8988T (cell line): ENCODE measurements at regions not wholly inside any gene's neighbourhood (a gene's known extent, or its start where the extent isn't known, plus 50 kb on each side); places are given as distances from the start of the nearest gene placed in this dataset.

Source experiments
- DNase-seq: peaks from one replicate; pipeline ENCODE4 v3.0.0; 2011

DNA sequence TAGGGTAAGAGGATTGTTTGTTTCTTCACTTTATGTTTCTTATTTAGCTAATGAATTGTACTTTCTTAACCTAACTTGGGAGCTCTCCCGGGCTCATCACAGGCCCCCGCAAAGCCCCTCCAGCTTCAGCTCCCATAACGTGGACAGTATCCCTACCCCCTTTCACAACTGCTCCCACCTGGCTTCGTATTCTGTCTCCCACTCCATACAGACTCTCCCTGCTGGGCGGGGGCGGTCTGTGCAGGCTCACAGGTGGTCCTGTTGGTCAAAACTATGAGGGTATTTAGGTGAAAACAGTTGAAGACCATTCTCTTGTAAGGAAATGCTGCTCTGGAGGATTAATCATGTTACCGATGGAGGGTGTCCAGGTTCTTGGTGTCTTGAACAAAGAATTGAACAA, 805.3 kb downstream of the SEMA5A start:
- DNase-seq = no peak

DNA sequence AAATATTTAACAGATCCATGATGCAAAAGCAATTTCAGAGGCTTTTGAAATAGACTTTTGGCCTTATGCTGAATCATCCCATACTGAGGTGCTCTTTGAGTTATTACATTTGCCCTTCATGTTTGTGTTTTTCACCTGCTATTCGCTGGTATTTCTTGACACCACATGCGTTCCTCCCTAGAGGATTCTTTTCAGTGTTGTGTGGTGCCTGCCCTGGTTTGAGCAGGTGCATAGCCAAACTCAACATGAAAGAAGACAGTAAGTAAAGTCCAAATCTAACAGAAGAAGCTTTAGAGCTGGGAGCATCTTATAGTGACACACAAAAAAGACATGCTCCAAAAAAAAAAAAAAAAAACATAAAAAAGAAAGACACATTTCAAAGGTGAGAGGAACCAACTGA, 796.3 kb downstream of the SEMA5A start:
- no peak for DNase-seq

DNA sequence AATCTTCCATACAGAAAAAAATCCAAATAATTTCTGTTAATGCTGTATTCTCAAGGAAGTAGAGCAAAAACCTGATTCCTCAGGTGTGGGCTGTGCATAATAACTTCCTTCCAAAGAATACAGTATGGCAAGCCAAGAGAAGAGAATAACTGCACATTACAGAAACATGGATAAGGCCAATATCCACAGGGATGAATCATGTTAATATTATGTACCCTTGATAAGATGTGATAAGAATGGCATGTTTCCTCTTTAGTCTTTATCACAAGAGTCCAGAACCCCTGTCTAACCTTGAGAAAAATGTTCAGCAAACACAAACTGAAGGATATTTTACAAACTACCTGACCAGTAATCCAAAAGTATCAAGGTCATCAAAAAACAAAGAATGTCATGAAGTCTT, 795.8 kb downstream of the SEMA5A start:
- DNase-seq = no peak

DNA sequence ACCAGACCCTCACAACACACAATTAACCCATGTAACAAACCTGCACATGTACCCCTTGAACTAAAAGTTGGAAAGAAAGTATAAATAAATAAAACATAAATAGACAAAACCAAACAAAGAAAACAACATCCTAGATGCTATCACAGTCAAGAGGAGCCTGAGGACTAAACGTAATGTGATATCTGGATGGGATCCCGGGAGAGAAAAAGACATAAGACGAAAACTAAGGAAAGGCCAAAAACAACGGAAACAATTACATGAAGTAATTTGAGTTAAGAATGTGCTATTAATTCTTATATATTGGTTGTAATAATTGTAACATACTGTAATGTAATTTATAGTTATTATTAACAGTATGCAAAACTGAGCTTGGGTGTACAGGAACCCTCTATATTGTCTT, 793.9 kb downstream of the SEMA5A start:
- DNase-seq = no peak

DNA sequence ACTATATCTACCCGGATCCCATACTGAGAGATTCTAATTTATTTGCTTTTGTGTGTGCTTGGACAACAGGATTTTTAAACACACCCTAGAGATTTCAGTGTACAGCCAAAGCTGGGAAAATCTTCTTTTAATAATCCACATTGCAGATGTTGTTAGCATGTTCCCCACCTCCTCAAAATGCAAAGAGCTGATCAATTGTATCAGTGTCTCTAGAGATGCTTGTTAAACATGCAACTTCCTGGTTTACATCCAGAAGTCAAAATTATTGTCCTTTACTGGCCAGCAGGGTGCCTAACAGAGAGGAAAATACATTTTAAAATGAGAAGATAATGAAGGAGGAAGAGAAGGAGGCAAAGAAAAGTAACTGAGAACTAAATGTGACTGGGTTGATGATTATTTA, 793.3 kb downstream of the SEMA5A start:
- no peak for DNase-seq

DNA sequence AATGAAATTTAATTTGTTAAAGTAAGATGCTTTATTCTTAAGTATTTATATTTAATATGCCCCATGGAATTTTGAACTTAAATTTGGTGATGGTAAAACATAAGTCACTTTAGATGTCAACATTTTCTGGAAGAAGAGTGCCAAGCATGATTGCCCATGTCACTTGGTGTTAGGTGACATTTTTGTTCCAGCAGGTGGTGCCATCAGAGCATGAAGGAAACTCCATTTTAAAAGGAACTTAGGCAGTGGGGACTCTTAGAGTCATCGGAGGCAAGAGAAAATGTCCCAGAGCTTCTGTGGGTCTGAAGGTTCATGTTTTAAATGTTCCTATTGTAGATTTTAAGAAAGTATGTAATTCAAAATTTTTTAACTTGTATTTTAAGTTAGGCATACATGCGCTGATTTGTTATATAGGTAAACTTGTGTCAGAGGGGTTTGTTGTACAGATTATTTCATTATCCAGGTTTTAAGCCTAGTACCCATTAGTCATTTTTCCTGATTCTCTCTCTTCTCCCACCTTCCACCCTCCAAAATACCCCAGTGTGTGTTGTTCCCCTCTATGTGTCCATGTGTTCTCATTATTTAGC, 789.3 kb downstream of the SEMA5A start:
- DNase-seq = no peak

DNA sequence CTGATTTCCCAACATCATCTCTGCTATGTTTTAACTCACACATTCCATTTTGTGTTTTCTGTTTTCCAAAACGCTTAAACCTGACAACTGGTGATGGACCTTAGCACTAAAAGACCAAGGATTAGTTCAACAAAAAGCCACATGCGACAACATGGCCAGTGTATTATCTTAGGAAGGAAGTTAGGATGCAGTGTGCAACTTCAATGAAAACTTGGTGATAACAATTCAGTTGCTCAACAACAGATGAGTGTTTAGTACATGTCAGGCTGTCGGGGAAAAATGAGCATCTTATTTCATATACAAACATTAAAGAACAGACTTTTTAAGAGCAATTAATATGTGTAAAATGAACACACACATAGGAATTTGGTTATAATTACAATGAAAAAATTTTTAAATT, 780.0 kb downstream of the SEMA5A start:
- no peak for DNase-seq

DNA sequence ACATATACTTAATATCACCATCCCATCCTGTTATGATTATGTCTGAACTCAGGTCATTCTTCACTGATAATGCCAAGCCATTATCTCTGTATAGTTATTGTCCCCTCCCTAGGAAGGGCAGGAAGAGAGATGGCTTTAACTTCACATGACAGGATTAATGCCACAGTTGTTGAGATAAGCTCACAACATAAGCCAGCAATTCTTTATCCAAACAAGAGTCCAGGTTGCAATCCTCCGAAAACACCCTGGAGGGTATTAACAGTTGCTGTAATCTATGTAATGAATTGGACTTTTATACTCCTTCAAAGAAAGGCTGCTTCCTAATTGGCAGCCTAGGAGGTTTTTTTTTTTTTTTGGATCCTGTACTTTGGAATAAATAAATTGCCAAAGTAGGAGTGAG, 779.4 kb downstream of the SEMA5A start:
- DNase-seq = no peak

DNA sequence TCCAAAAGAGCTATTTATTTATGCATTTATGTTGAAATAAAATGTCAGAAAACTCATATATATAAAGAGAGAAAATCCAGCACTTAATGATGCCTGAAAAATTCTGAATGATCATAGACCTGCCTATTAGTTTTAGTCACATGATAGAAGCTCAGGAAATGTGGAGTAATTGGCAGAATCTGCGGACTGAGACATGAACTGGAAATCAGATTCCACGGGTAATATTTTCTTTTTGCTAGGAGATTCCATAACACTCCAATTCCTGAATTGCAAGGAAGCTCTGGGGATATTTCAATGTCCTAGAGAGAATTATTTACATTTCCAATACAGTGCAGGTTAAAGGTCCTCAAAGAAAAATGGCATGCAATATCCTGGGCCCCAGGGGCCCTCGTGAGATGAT, 778.8 kb downstream of the SEMA5A start:
- DNase-seq = no peak

DNA sequence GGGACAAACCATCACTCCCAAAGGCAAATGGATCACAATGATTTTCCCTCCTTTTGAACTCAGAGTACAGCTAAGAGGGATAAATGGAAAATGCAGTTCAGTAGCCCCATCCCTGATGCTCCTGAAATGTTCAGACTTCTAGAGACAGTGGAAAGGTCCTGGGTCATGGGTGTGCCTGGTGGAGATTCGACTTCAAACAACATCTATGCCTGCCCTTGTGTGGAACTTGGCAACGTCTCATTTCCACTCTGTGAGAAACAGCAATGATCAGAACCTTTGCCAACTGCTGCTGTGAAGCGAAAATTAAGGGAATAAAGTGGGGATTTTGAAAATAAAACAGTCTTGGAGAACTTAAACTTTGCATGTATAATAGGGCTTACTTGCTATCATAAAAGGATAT, 778.1 kb downstream of the SEMA5A start:
- no peak for DNase-seq

DNA sequence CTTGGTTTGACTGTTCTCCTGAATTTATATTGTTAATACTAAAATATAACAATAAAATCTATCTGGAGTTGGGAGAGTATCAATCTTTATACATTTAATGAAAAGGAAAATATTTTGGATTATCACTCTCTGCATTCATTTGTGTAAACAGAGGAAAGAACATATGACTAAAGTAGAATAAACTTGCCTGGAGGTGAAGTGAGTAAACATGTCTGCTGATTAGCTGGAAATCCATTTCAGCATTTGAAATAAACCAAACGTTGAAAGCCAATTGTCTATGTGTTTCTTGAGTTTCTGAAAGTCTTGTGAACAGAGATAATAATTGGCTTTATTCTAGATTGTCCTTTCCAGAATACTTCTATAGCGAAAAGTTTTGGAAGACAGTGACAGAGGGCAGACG, 776.2 kb downstream of the SEMA5A start:
- DNase-seq = no peak

DNA sequence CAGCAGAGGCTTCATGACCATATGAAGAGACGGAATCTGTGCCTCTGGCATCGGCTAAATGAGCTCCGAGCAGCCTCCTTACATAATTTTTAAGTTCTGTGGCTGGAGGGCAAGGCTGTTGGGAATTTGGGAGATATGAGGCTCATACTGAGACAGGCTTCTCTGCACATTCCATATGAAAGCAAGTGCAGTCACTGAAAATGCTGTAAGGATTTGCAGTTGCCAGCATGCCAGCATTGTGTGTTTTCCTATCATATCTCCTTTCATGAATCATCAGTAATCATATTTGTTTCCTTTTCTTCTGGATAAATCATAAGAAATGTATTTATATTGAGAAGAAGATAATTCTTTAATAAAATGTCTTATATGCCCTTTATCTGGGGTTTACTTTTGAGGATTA, 775.4 kb downstream of the SEMA5A start:
- DNase-seq = no peak

DNA sequence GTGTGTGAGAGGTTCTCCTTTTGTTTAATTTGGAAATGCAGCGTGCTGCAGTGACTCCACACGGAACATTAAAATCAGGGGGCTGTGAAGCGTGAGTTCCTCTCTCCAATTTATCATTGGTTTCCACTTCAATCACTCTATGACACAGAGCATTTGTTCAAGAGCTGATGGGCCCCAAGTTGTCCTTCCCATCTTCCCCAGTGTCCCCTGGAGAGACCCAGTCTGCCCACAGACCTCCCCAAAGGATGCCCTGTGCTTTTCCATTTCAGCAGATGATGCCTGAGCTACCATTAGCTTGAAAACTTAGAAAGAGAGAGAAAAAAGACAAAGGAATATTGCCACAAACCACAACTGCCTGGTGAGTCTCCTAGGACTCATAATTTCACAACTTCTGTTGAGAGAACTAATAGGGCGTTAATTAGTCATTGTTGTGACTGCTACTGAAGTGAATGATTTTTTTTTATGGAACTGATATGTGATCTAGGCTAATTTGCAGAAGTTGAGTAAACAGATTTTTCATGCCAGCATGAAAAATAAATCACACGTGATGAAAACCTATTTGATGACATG, 772.7 kb downstream of the SEMA5A start:
- no peak for DNase-seq

DNA sequence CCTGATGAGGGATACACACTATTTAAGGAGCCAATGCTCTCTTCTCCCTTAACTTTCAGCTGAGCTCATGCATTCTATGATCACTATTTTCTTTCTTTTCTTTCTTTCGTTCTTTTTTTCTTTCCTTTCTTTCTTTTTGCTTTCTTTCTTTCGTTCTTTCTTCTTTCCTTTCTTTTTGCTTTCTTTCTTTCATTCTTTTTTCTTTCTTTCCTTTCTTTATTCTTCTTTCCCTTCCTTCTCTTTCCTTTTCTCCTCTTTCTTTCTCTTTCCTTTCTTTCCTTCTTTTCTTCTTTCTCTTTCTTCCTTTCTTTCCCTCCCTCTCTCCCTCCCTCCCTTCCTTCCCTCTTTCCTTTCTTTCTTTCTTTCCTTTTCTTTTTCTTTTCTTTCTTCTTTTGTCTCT, 761.2 kb downstream of the SEMA5A start:
- no peak for DNase-seq

DNA sequence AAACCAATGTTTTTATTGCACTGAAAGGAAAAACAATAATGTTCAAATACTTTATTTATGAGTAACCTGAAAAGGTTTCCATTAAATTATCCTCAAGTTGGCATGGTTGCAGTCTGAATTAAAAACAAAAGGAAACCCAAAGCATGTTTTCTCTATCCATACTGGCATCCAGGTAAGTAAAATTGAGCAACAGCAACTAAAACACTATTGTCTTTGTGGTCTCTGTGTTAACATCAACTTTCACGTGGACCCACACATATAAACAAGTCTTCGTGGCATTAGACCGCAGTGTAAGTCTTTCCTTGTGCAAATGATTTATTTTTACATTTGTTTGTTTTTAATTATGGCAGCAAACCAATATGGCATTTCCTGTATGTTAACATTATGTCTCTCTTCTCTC, 757.6 kb downstream of the SEMA5A start:
- no peak for DNase-seq

DNA sequence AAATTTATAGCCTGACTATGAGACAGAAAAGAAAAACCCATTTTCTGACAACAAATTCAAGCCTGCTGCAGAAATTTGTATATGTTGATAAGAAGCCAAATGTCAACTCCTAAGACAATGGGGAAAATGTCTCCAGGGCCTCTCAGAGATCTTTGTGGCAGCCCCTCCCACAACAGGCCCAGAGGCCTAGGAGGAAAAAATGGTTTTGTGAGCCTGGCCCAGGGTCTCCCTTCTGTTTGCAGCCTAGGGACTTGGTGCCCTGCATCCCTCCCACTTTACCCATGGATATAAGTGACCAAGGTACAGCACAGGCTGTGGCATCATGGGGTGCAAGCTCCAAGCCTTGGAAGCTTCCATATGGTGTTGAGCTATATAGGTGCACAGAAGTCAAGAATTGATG, 740.2 kb downstream of the SEMA5A start:
- DNase-seq = no peak

DNA sequence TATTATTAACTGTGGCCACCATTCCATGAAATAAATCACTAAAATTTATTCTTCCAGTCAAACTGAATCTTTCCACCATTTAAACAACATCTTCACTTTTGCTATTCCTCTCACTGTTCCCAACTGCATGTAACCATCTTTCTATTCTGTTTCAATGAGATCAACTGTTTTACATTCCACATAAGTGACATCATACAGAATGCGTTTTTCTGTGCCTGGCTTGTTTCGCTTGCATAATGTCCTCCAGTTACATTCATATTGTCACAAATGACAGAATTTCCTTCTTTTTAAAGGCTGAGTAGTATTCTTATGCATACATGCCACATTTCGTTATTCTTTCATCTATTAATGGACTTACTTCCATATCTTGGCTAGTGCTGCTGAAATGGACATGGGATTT, 738.2 kb downstream of the SEMA5A start:
- no peak for DNase-seq

DNA sequence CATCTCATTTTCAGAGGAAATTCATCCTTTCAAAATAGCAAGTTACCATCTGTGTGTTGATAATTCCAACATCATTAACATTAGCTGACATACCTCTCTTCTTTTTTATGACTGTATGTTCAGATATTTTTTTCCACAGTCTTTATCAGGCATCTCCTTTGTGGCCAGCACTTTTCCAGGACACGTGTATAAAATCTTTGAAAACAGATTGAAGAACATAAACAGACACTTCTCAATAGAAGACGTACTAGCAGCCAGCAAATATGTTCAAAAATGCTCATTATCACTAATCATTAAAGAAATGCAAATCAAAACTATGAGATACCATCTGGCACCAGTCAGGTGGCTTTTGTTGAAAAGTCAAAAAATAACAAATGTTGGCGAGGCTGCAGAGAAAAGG, 734.3 kb downstream of the SEMA5A start:
- no peak for DNase-seq

DNA sequence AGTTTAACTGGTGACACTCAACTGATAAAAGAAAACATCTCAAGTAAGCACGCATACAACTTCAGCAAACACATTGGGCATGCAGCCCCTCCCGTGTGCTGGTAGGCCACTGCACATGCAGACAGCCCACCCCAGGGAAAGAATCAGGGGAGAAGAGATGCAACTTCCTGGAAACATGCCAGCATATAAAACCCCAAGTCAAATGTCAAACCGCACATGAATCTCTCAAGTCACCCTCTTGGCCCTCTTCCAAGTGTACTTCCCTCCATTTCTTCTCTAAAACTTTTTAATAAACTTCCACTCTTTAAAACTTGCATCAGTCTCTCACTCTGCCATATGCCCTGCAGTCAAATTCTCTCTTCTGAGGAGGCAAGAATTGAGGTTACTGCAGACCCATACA, 732.7 kb downstream of the SEMA5A start:
- DNase-seq = no peak

DNA sequence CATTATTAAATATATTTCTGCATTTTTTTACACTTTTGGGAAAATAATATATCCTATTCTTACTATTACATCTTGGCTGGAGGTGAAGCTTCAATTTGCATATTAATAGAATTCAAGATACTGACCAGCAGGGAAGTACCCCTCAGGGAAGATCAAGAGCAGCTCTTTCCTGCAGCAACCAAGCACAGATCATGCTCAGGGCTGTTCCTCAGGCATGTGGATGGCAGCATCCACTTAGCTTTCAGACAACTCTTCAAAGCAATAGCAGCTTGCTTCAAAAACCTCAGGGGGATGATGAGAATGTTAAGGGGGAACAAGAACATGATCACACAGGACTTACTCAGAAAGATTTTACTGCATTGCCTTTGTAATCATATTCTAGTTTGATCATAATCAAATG, 731.8 kb downstream of the SEMA5A start:
- DNase-seq = no peak

DNA sequence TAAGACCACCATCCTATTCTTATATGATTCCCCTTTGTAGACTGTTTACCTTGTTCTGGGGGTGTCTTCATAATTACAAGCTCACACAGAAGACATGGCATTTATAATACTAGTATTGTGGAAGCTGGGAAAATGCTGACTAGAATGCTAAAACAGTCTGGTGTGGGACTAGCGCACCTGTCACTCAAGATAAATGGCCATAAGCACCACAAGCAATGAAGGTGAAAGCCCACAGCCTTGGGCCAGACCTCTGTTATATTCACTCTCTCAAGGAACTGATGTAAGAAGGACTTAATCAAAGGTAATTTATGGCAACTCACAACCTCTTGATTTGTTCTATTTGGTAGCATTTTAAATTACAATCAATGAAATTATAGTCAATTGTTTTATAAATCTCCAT, 721.5 kb downstream of the SEMA5A start:
- DNase-seq = no peak

DNA sequence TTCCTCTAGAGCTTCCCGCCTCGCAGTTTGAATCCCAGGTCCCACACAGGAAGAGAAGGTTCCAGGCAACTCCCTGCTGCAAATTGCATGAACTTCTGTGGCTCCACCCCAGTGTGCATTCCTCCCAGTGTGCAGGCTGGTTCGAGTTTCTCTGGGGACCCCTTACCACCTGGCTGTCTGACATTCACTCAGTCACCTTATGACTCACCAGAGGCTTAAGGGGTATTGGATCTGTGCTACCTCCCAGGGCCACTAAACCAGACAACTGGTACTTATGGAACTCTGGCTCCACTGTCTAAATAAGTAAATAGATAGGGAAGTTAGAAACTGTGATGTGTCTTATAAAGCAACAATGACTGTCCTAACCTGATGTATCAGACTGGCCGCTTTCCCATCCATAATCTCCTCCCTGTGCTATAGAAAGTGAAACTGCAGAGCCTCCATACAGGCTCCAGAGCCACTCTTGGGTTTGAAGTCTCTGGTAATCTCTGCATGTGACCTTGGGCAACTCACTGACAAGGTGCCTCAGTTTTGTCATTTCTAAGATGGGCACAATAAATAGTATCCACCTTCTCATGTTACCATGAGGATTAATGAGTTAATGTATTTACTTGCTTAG, 720.6 kb downstream of the SEMA5A start:
- DNase-seq = no peak

DNA sequence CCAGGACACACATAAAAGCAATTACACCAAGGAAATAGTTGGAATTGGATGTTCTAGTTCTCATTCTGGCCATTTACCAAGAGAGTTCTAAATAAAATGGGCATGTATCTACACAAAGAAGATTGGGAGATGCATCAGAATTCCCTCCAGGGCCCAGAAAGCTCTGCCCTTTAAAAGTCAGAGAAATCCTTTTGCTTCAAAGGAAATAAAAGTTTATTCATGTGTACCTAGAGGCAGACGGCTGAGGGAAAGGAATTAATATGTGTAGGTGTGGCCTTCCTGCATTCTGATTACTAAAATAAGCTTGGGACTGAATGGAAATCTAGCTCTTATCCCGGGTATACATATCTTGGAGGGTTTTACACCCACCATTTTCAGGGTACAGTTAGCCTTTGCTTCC, 719.4 kb downstream of the SEMA5A start:
- DNase-seq = no peak

DNA sequence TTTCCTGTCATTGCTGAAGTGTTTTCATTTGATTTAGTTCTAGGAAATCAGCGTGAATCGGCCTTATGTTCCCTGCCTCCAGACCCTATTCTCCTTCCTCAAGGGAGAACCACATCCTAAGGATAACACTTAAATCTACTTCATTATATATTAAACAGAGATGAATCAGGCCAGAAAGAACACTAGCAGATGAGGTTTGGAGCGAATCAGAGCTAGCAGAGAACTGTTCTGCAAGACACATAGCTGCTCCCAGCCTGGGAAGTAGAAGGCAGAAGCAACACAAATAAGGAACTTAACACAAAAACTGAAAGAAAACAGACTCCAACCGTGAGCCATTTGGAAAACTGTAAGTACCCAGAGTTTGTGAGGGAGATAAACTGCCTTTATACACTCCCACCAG, 718.2 kb downstream of the SEMA5A start:
- DNase-seq = no peak
